H54 (cell line): ENCODE measurements at regions not wholly inside any gene's neighbourhood (a gene's known extent, or its start where the extent isn't known, plus 50 kb on each side); places are given as distances from the start of the nearest gene placed in this dataset.

Experiments
- DNase-seq: peaks from one replicate; pipeline ENCODE4 v3.0.0; 2011; ENCODE audit warnings: low spot score, mixed read lengths; ENCODE audit not compliant: insufficient read length
- FAIRE-seq: peaks from 3 replicates; lab custom pipeline; 2011; peaks lifted over from hg19 to GRCh38; lab: Jason Lieb, UNC
- POLR2A ChIP-seq: IDR thresholded peaks from 2 replicates; pipeline ENCODE4 v1.6.1; 2011; ENCODE audit warnings: low read depth, mild to moderate bottlenecking, low read length

- TF ChIP-seq POLR2A, result no peak
- DNase-seq (no peak), FAIRE-seq (no peak)
Observed at GRCh38 chr5:158484150-158484549, 615.6 kb downstream of the EBF1 start.

GRCh38 chr5:158483281-158483860 is 616.3 kb downstream of the EBF1 start:
- no peak for FAIRE-seq
- DNase-seq, result no peak
- TF ChIP-seq POLR2A, result no peak

DNA sequence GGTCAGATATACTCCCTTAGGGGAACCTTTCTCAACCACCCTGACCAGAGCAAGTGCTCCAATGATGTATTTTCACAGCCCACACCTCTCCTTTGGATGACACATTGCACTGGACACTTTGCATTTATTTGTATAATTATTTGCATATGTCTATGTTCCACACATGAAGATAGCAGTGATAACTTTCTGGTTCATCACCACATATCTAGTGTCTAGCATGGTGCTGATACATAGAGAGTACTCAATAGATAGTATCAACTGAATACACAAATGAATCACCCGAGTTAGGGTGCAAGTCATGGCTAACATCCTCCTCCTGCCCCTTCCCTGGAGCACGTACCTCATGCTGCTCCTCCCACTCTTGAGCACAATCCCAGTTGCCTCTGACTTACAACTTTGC is 617.6 kb downstream of the EBF1 start:
- no peak for DNase-seq
- TF ChIP-seq POLR2A, result no peak
- no peak for FAIRE-seq

DNA sequence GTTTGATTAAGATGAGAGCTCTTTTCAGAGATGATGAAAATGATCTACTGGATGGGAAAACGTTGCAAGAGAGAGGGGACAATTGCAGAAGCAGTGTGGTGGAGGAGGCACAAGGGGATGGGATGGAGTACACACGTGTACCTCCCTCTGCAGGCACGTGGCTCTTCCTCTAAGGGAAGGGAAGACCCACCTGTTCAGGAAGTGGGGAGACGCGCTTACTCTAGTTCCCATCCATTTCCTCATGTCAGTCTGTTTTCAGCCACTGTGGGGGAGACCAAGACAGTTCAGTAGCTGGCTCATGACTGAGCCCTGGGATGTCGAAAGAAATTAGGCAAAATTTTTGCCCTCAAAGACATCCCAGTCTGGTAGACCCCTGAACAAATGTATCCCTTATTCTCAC is 619.2 kb upstream of the CLINT1 start:
- TF ChIP-seq POLR2A, result no peak
- DNase-seq, result no peak
- no peak for FAIRE-seq

- DNase-seq (no peak), FAIRE-seq (no peak)
- no peak for TF ChIP-seq POLR2A
Observed at GRCh38 chr5:158477214-158477613, 618.3 kb upstream of the CLINT1 start.

DNA sequence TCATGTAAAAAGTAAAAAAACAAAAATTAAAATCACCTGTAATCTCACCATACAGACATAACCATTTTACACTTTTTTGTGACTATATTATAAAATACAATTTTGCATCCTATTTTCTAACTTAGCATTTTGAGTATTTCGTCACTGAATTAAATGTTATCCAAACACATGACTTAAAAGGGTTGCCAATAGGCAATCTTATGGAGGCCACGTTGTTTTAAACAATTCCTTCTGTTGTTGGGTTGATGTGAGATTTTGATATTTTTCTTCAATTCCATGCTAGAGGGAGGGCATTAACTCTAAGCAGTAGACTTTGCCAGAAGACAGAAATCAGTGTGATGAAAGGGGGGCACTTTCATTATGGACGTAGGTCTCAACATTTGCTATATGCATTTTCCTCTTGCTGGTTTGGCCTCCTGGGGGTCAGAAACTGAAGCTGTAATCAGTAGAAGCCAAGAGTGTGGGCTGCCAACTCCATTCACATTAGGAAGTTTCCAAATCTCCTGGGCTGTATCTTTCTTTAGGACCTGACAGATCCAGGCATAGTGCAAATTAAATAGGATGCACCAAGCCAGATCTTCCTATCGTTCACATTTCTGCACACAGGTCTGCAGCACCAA is 614.2 kb upstream of the CLINT1 start:
- no peak for FAIRE-seq
- DNase-seq, result no peak
- no peak for TF ChIP-seq POLR2A

- FAIRE-seq (no peak), DNase-seq (no peak)
- no peak for TF ChIP-seq POLR2A
Observed at GRCh38 chr5:158471535-158471924, 612.6 kb upstream of the CLINT1 start.

- DNase-seq (no peak), FAIRE-seq (no peak)
- no peak for TF ChIP-seq POLR2A
Observed at GRCh38 chr5:158470764-158471534, 612.0 kb upstream of the CLINT1 start.

DNA sequence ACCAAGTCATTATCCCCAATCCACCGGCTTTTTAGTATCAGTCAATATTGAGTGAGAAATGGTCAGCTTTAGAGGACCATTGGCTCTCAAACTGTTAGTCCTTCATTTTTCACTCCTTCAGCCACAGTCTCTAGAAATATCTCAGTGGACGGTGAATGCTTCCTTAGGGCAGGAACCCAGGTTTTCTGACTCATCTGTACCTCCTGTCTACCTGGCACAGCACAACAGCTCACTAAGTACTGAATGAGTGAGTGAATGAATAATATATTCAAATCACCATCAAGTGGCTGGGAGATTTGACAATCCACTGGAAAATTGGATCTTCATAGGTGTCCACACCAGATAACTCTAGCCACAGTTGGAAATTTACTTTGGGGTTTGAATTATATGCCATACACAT is 609.5 kb upstream of the CLINT1 start:
- no peak for DNase-seq
- TF ChIP-seq POLR2A, result no peak
- FAIRE-seq, result no peak

GRCh38 chr5:158466191-158466590 is 607.2 kb upstream of the CLINT1 start:
- DNase-seq (no peak), FAIRE-seq (no peak)

DNA sequence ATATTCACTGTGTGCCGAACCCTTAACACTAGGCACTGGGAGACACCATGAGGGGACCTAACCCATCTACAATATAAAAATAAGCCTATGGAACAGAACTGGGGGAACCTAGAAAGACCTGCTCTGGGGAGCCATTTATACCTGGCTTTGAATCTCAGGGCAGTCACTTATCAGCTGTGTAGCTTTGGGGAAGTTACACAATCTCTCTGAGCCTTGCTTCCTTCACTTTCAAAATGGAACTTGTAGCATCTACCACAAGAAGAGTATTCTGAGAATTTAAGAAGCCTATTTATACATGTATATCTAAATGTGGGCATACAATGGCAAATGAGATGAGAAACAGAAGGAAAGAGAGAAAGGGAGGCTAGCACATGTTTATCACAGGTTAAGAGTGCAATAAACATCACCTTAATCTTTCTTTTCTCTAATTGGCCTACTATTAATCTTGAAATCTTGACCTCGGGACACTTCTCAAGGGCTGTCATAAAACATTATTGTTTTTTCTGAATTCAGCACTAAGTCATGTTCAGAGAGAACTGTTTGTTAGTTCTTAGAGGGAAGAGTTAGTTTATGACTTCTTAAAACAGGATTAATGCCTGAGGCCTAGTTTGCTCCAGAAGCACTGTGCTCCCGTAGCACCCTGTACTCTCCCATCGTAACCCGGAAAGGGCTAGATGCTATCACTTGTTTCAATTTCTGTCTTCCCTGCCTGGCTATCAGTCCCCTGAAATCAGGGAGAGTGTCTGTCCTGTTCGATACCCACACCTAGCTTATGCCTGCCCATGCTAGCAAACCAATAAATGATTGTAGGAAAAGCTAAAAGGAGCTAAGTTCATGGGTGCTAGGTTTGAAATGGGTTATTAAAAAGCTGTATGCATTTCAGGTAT is 606.4 kb upstream of the CLINT1 start:
- FAIRE-seq, result no peak
- DNase-seq, result no peak
- TF ChIP-seq POLR2A, result no peak

More at GRCh38 chr5:158466191-158466590, 607.2 kb upstream of the CLINT1 start:
- TF ChIP-seq POLR2A, result no peak

DNA sequence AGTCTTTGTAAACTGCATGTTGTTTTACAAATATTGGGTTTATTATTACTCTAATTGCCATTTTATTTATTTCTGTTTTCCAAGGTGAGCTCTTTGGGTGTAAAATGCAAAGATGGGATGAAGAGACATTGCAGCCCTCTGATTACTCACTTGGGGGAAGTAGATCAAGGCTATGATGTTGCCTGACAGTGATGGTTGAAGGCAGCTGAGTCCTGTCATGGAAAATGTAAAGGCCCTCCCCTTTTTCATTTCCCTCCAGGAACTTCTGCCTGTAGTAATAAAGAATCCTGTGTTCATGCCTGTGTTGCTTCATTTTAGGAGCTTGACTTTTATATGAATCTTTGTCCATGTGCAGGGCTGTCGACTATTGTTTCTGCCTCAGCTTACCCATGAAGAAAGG is 605.4 kb upstream of the CLINT1 start:
- DNase-seq (no peak), FAIRE-seq (no peak)
- TF ChIP-seq POLR2A, result no peak

GRCh38 chr5:158463938-158464337 is 605.0 kb upstream of the CLINT1 start:
- no peak for TF ChIP-seq POLR2A
- no peak for DNase-seq
- no peak for FAIRE-seq

- DNase-seq (no peak), FAIRE-seq (no peak)
- no peak for TF ChIP-seq POLR2A
Observed at GRCh38 chr5:158463188-158463587, 604.2 kb upstream of the CLINT1 start.
